ENCODE measurements at regions not wholly inside any gene's neighbourhood (a gene's known extent, or its start where the extent isn't known, plus 50 kb on each side); places are given as distances from the start of the nearest gene placed in this dataset.

GRCh38 chr2:196263181-196263747, 91.9 kb upstream of the STK17B start (continued):
- TF ChIP-seq, protein P1, sequence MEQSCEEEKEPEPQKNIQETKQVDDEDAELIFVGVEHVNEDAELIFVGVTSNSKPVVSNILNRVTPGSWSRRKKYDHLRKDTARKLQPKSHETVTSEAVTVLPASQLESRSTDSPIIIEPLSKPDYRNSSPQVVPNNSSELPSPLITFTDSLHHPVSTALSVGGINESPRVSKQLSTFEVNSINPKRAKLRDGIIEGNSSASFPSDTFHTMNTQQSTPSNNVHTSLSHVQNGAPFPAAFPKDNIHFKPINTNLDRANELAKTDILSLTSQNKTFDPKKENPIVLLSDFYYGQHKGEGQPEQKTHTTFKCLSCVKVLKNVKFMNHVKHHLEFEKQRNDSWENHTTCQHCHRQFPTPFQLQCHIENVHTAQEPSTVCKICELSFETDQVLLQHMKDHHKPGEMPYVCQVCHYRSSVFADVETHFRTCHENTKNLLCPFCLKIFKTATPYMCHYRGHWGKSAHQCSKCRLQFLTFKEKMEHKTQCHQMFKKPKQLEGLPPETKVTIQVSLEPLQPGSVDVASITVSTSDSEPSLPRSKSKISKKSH (CRISPR knock-in tag; IDR thresholded peaks at IDR 0.05): no peak
- 0 out of 2 replicates have a peak, but pooled peaks have one; percentile 16 for TF ChIP-seq GABPB1 (CRISPR knock-in tag; IDR thresholded peaks at IDR 0.05)
- TF ChIP-seq ZNF146 (CRISPR knock-in tag; IDR thresholded peaks at IDR 0.05; ENCODE audit: unreplicated experiment): no peak
- TF ChIP-seq ZNF778 (CRISPR knock-in tag; IDR thresholded peaks at IDR 0.05): no peak
- TF ChIP-seq, protein P2, sequence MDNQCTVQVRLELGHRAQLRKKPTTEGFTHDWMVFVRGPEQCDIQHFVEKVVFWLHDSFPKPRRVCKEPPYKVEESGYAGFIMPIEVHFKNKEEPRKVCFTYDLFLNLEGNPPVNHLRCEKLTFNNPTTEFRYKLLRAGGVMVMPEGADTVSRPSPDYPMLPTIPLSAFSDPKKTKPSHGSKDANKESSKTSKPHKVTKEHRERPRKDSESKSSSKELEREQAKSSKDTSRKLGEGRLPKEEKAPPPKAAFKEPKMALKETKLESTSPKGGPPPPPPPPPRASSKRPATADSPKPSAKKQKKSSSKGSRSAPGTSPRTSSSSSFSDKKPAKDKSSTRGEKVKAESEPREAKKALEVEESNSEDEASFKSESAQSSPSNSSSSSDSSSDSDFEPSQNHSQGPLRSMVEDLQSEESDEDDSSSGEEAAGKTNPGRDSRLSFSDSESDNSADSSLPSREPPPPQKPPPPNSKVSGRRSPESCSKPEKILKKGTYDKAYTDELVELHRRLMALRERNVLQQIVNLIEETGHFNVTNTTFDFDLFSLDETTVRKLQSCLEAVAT (IDR thresholded peaks at IDR 0.05): 0 out of 4 replicates have a peak, but pooled peaks of 1 of the 2 experiments have one; percentile 45
- TF ChIP-seq ZNF830 (CRISPR knock-in tag; IDR thresholded peaks at IDR 0.05): no peak
- peak in 1 of 2 experiments; percentile 76; a peak in 1 of 4 replicates for TF ChIP-seq ARNT (IDR thresholded peaks at IDR 0.05)
- no peak for TF ChIP-seq ZBTB7A (IDR thresholded peaks at IDR 0.05; ENCODE audit: borderline replicate concordance, control insufficient read depth, low read depth, low read length)
- TF ChIP-seq REST (IDR thresholded peaks at IDR 0.05; ENCODE audit: borderline replicate concordance): peak; percentile 21; the same call in 1 of the 2 replicates
- no peak for TF ChIP-seq REST (CRISPR knock-in tag; IDR thresholded peaks at IDR 0.05; ENCODE audit: low read depth)
- no peak for TF ChIP-seq NFRKB (IDR thresholded peaks at IDR 0.05; ENCODE audit: low read depth)
- TF ChIP-seq SAFB2 (IDR thresholded peaks at IDR 0.05; ENCODE audit: borderline replicate concordance, low read depth, low read length, severe bottlenecking): no peak
- TF ChIP-seq HDAC8 (tag; IDR thresholded peaks at IDR 0.05): no peak
- TF ChIP-seq HNRNPH1 (optimal IDR thresholded peaks at IDR 0.05; ENCODE audit: low read depth, low read length): no peak
- TF ChIP-seq C11orf30 (IDR thresholded peaks at IDR 0.05; ENCODE audit: low read depth): peak; percentile 52
- TF ChIP-seq GABPA (tag; conservative IDR thresholded peaks at IDR 0.05; ENCODE audit: low read depth): peak; percentile 48; the same call in 1 of the 2 replicates
- TF ChIP-seq SP2 (IDR thresholded peaks at IDR 0.05; ENCODE audit: extremely low read depth, low read depth, low read length, poor library complexity, severe bottlenecking): no peak
- TF ChIP-seq DNMT1 (IDR thresholded peaks at IDR 0.05): no peak
